Jurkat, Clone E6-1 (cell line): ENCODE measurements at regions not wholly inside any gene's neighbourhood (a gene's known extent, or its start where the extent isn't known, plus 50 kb on each side); places are given as distances from the start of the nearest gene placed in this dataset.

Source experiments
- DNase-seq: peaks from one replicate; pipeline ENCODE4 v3.0.0-alpha.2; 2011; ENCODE audit warnings: low read depth, low spot score
- H3K4me3 ChIP-seq: 2 replicates; pipeline ENCODE4 v1.5.1; 2011; ENCODE audit warnings: mild to moderate bottlenecking, low read length, control low read depth, moderate library complexity

GRCh38 chr13:55219538-55219937 is 1921.2 kb upstream of the PRR20A start:
- no peak for DNase-seq
- no peak overlapping the region for H3K4me3 ChIP-seq

- no peak overlapping the region for H3K4me3 ChIP-seq
- no peak for DNase-seq
These were observed 1910.7 kb upstream of the PRR20A start for GRCh38 chr13:55229906-55230569.

- H3K4me3 ChIP-seq, result no peak overlapping the region
- no peak for DNase-seq
These were observed 1910.2 kb upstream of the PRR20A start for GRCh38 chr13:55230570-55230908.

- DNase-seq, result no peak
- H3K4me3 ChIP-seq, result no peak overlapping the region
These were observed 1906.4 kb upstream of the PRR20A start for GRCh38 chr13:55234311-55234710.

- peak; percentile 18 for DNase-seq
- H3K4me3 ChIP-seq, result no peak overlapping the region
These were observed 1895.6 kb upstream of the PRR20A start for GRCh38 chr13:55245005-55245644.

- DNase-seq, result no peak
- no peak overlapping the region for H3K4me3 ChIP-seq
These were observed 1885.5 kb upstream of the PRR20A start for GRCh38 chr13:55255236-55255635.

GRCh38 chr13:55263045-55263444 is 1877.7 kb upstream of the PRR20A start:
- no peak for DNase-seq
- H3K4me3 ChIP-seq, result no peak overlapping the region

- no peak overlapping the region for H3K4me3 ChIP-seq
- DNase-seq, result no peak
These were observed 1874.1 kb upstream of the PRR20A start for GRCh38 chr13:55266644-55267043.

- no peak overlapping the region for H3K4me3 ChIP-seq
- DNase-seq, result no peak
These were observed 1842.5 kb upstream of the PRR20A start for GRCh38 chr13:55298201-55298600.

GRCh38 chr13:55302568-55302967 is 1838.2 kb upstream of the PRR20A start:
- no peak for DNase-seq
- H3K4me3 ChIP-seq, result no peak overlapping the region

GRCh38 chr13:55307909-55308308 is 1832.8 kb upstream of the PRR20A start:
- DNase-seq, result no peak
- no peak overlapping the region for H3K4me3 ChIP-seq

GRCh38 chr13:55341891-55342290 is 1798.8 kb upstream of the PRR20A start:
- no peak for DNase-seq
- H3K4me3 ChIP-seq, result no peak overlapping the region

GRCh38 chr13:55345224-55345623 is 1795.5 kb upstream of the PRR20A start:
- no peak overlapping the region for H3K4me3 ChIP-seq
- no peak for DNase-seq

- no peak overlapping the region for H3K4me3 ChIP-seq
- no peak for DNase-seq
These were observed 1793.2 kb upstream of the PRR20A start for GRCh38 chr13:55347528-55347927.

- DNase-seq, result no peak
- no peak overlapping the region for H3K4me3 ChIP-seq
These were observed 1781.7 kb upstream of the PRR20A start for GRCh38 chr13:55359067-55359466.

- no peak overlapping the region for H3K4me3 ChIP-seq
- DNase-seq, result no peak
These were observed 1779.6 kb upstream of the PRR20A start for GRCh38 chr13:55361141-55361540.

GRCh38 chr13:55366676-55367075 is 1774.0 kb upstream of the PRR20A start:
- no peak for DNase-seq

GRCh38 chr13:55394470-55394869 is 1746.2 kb upstream of the PRR20A start:
- no peak for DNase-seq
- no peak overlapping the region for H3K4me3 ChIP-seq

More at GRCh38 chr13:55366676-55367075, 1774.0 kb upstream of the PRR20A start:
- H3K4me3 ChIP-seq, result no peak overlapping the region

GRCh38 chr13:55402870-55403269 is 1737.8 kb upstream of the PRR20A start:
- DNase-seq, result no peak
- no peak overlapping the region for H3K4me3 ChIP-seq

- DNase-seq, result no peak
- H3K4me3 ChIP-seq, result no peak overlapping the region
These were observed 1736.7 kb upstream of the PRR20A start for GRCh38 chr13:55403887-55404487.
